CD4-positive, alpha-beta T cell treated with Interleukin-15 for 1 hour (primary cell): ENCODE measurements at regions not wholly inside any gene's neighbourhood (a gene's known extent, or its start where the extent isn't known, plus 50 kb on each side); places are given as distances from the start of the nearest gene placed in this dataset.

ENCODE experiments used
- DNase-seq: peaks from one replicate; pipeline ENCODE4 v3.0.0-alpha.2; 2020

GRCh38 chr5:145237843-145238242 is 597.3 kb downstream of the PRELID2 start:
- no peak for DNase-seq

GRCh38 chr5:145236983-145237382 is 598.2 kb downstream of the PRELID2 start:
- no peak for DNase-seq

DNA sequence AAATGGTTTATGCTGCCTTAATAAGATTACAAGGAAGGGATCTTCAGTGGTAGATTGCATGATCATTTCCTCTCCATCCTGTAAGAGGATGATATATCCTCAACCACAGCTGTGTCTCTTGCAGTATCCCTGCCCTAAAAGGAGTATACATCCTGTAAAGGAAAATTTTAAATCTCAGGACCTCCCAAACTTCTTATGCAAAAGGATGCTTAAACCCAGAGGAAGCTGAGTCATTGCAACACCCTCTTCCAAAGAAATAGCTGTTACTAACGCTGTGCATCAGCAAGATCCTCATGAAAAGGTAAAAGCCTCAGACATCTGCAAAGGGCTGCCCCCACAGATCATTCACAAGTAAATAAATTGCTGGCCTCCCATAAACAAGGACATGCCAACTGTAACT is 599.0 kb downstream of the PRELID2 start:
- DNase-seq, result no peak

- no peak for DNase-seq
These were observed 601.7 kb downstream of the PRELID2 start for GRCh38 chr5:145233461-145233860.

GRCh38 chr5:145230781-145231180 is 604.4 kb downstream of the PRELID2 start:
- DNase-seq, result no peak

GRCh38 chr5:145228564-145228963 is 606.6 kb downstream of the PRELID2 start:
- no peak for DNase-seq

DNA sequence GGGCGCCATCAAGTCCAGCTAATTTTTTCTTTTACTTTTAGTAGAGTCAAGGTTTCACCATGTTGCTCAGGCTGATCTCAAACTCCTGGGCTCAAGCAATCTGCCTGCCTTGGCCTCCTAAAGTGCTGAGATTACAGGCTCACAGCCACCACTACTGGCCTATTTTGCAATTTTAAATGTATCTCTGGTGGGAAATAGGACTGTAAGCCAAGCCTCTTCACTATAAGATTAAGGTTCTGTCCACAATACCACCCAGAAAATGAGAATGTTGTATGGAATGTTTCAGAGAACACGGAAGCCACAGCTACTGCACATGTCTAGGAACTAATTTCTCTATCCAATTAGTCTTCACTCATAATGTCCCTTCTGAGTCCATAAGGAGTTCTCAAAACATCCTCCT is 607.3 kb downstream of the PRELID2 start:
- no peak for DNase-seq

DNA sequence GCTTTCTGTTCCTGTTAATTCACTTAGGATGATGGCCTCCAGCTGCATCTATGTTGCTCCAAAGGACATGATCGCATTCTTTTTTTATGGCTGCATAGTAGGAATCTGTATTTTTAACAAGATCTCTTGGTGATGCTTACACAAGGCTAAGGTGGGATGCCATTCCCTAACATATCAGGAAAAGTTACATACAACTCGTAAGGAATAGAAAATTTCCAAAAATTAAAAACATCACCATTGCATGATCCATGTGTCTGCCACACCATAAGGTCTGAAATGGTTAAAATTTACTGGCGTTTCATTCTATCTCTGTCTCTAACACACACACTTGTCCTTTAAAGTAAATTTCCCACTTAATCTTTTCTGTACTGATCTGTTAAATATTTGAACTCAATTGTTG is 608.4 kb downstream of the PRELID2 start:
- DNase-seq, result no peak

DNA sequence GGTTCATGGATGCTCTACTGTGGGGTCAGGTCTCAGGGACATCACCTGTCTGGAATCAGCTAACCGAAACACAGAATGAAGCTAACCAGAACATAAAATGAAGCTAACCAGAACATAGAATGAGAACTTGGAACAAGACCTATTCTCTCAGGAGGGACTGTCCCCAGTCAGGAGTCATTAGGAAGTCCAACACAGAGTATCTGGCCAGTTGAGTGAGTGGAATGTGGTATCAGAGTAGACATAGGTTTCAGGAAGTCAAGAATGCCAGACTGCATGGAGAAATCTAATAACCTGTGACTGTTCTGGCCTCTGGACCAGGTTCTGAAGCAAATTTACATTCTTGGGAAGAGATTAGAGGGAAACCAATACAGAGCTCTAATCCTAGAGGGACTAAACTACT is 609.6 kb downstream of the PRELID2 start:
- no peak for DNase-seq

DNA sequence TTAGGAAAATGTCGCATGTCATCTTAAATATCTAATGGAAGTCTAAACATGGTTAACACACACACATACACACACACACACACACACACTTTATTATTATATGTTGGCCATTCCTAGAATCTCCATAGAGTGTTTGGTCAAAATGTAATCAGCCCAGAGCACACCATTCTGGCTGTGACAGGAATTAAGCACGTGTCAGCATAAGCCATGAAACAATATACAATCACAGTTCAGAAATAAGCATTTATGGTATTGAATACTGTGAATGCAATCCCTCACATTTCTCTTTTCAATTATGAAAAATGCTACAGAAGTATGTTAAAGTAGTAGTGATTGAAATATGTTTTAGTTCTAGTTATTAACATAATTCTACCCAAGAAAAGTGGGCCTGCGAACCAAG is 611.6 kb downstream of the PRELID2 start:
- no peak for DNase-seq

DNA sequence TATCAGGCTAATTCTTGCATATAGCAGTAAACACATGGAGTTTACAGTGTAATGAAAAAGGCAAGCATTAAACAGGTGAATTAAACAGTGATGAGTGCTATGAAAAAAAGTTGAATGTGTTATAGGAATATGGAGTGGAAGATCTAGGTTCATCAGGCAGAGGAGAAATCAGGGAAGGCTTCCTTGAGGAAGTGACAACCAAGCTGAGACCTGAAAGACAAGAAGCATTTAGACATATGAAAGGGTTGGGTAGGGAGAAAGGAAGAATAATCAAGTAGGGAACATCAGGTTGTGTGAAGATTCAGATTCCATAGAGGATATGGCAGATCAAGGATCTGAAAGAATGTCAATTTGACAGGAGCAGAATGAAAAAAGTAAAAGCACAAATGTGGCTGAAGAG is 612.5 kb downstream of the PRELID2 start:
- DNase-seq, result no peak

DNA sequence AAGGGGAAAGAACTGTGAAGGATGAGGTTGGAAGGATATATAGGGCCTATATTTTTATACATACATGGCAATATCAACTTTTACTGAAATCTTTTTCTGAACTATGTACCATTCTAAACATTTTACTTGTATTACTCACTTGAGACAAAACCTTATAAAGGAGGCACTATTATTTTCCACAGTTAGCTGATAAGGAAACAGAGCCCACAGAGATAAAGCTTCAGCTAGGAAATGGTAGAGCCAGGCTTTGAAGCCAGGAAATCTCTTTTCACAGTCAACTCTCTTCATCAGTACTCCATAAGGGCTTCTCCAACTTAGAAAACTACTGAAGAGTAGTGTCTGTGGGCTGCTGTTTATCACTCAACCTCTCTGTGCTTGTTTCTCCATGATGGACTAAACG is 613.7 kb downstream of the PRELID2 start:
- DNase-seq, result no peak

DNA sequence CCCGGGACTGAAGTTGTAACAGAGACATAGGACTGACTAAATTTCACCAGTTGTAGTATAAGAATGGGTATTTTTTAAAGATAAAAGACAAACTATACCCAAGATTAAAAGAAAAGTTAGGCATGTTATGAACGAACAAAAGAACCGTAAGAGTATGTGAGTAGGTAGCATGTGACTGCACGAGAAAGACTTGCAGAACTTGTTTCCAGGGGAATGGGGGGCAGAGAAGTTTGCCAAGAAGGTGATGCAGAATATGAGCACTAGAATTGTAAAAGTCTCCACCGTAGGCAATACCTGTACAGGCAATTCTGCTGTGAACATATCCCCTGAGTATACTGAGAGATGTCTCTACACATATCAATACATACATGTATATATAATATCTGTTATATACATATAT is 614.7 kb downstream of the PRELID2 start:
- no peak for DNase-seq

DNA sequence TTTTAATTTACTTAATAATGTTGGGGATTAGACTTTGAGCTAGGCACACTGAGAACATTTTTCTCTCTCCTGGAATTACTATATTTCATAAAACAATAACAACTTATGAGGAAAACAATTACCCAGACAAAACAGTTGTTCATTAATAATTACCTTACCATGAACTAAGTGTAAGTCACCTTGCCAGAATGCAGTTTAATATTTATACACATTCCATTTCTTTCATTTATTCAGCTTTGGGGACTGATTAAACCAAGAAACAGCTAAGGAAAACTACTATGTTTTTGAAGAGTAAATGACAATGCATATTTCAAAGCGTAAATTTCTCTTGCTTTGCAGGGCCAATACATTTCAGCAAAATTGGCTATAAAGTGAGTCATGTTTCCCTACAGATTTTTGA is 616.2 kb downstream of the PRELID2 start:
- no peak for DNase-seq

DNA sequence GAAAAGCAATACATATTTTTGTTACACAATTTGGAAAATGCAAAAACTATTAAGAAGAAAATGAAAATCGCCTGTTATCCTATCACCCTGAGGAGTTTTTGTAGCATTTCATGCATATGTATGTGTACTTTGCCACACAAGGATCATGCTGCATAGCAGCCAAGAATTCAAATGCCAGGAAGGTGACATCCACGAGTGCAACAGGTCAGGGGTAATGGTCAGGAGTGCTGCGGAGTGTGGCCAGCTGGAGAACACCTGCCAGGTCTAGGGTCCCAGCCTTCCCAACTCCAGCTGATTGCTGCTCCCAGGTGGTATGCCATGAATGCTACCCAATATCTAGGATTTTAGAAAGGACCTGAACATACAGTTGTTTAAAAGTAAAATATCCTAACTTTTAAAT is 617.1 kb downstream of the PRELID2 start:
- DNase-seq, result no peak

DNA sequence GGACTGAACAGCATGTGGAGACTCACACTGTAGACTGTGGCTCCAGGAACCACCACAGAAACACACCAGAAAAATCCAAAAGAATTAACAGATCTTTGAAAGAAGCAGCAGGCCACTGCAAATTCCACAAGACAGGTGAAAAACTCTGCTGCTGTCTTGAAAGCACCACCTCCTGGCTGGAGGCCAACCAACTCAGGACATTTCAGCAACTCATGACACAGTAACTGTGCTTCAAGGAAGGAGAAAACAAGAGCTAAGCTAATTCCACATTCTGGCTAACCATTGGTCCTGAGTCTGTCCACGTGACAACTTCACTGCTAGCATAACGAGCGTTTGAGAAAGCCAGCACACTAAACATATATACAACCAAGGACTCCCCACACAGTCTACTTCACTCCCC is 625.1 kb downstream of the PRELID2 start:
- no peak for DNase-seq

DNA sequence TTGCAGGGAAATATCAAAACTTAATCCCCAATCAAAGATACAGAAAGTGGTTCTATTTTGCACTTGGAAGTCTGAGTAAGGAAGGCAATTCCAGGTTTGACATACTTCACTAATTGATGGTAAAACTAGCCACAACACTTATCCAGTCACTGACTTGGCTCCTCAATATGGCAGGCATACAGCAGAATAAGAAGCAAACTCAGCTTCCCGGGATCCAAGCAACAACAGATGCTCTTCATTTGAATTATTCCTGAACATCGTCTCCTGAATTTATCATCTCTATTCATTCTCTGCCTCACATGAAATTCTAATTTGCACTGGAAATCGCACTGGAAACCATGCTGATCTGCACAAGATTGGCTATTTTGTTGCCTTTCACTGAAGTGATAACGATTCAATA is 629.6 kb downstream of the PRELID2 start:
- no peak for DNase-seq

DNA sequence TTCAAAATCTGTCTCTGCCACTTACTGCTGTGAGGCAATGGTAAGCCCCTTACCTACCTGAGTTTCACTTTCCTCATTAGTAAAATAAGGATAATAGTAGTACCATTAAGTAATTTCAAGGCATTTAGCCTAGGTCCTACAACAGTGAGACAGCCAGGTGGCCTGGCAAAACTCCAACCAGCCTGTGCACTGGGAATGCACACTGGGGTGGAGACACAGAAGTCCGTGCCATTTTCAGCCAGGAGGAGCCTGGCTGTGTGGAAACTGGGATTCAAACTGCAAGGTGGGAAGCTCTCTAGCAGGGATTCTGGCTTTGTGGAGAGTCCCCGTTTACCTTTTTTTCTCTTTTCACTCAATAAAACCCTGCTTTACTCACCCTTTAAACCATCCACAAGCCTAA is 630.4 kb downstream of the PRELID2 start:
- DNase-seq, result no peak

DNA sequence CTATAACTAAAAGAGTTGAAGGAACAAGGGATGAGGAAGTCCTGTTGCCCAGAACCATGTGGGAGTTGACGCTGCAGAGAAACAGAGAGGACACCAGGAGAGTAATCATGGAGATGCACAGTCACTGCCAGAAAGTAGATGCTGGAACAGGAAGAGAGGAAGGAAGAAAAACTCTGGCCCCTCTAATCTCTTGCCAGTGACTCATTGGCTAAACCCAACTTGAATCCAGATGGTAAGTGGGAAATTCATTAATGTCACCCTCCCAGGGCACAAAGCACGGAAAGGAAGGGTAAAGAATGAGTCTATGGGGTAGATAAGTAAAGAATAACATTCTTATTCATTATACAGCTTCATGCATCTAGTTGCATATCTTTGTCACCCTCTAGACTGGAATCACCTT is 631.9 kb downstream of the PRELID2 start:
- no peak for DNase-seq

- DNase-seq, result no peak
These were observed 636.4 kb downstream of the PRELID2 start for GRCh38 chr5:145198525-145199260.

GRCh38 chr5:145189746-145190145 is 645.4 kb downstream of the PRELID2 start:
- no peak for DNase-seq

- no peak for DNase-seq
These were observed 654.8 kb downstream of the PRELID2 start for GRCh38 chr5:145180371-145180770.

GRCh38 chr5:145178641-145179523 is 656.3 kb downstream of the PRELID2 start:
- no peak for DNase-seq

DNA sequence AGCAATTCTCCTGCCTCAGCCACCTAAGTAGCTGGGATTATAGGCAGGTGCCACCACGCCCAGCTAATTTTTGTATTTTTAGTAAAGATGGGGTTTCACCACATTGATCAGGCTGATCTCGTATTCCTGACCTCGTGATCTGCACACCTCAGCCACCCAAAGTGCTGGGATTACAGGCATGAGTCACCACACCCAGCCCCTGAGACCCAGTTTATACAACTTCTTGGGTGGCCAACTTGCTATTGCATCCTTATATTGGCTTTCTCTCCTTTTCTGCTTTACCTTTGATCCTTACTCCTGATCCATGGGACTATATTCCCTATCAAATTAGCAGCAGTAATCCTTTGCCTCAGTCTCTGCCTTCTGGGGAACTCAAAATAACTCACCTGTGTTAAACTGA is 659.1 kb downstream of the PRELID2 start:
- no peak for DNase-seq
